HCT116 (cell line): ENCODE measurements at regions not wholly inside any gene's neighbourhood (a gene's known extent, or its start where the extent isn't known, plus 50 kb on each side); places are given as distances from the start of the nearest gene placed in this dataset.

Source experiments
- ATAC-seq: fragments of 200-7000 bp; cut with Tn5 transposase; 2 replicates; pipeline ENCODE4 v1.9.1; 2020; ENCODE audit warnings: mild to moderate bottlenecking, moderate library complexity
- BruUV-seq: library from RNA; stranded (reverse); fragments of 400-500 nt; replicated peaks from 2 replicates; lab custom pipeline; 2021; lab: Mats Ljungman, UMichigan
- CTCF ChIA-PET: fragments of 300-600 bp; sonication (Branson Sonifier 250); formaldehyde crosslinking; loops from one replicate; lab custom pipeline; 2021; ENCODE audit warnings: antibody characterized with exemption; lab: Charles Lee
- POLR2A ChIA-PET: fragments of 300-600, 350-600 bp; sonication (Branson Sonifier 250); formaldehyde crosslinking; loops from one replicate; lab custom pipeline; 2021; ENCODE audit warnings: antibody characterized with exemption; lab: Charles Lee
- RAD21 ChIA-PET, 2 experiments: fragments of 300-600 bp; sonication (Branson Sonifier 250); formaldehyde crosslinking; loops; one replicate each; lab custom pipeline; 2023; ENCODE audit warnings: low total read pairs in 2 of 2; ENCODE audit not compliant: uncharacterized antibody in 2 of 2, unreplicated experiment in 2 of 2, low non-redundant PET in 1 of 2; lab: Charles Lee
- DNase-seq: peaks from one replicate; pipeline ENCODE4 v3.0.0-alpha.2; 2010; ENCODE audit warnings: low read depth, low spot score
- H2AFZ ChIP-seq: fragments of 200-600 bp; shearing (Covaris generic), sonication (generic); 2 replicates; pipeline ENCODE4 v1.6.1; 2017; ENCODE audit warnings: low read depth, mixed run types, mixed read lengths, antibody characterized with exemption, low read length; ENCODE audit not compliant: poor library complexity, severe bottlenecking
- H3K27ac ChIP-seq: 2 replicates; pipeline ENCODE4 v1.5.1; 2012; ENCODE audit warnings: low read depth, low read length
- H3K27me3 ChIP-seq: fragments of 200-600 bp; sonication (generic); 2 replicates; pipeline ENCODE4 v1.6.1; 2016; ENCODE audit warnings: mixed run types, low read length, mixed read lengths; ENCODE audit not compliant: insufficient read depth
- H3K36me3 ChIP-seq, 2 experiments: fragments of 200-500 bp in 1 of 2; fragments of 200-600 bp in 1 of 2; sonication (Bioruptor generic) in 1 of 2; sonication (generic) in 1 of 2; 2 replicates each; pipeline versions ENCODE4 v1.5.1 to v1.6.1; 2014 to 2016; ENCODE audit warnings: low read length in 2 of 2, inconsistent platforms in 1 of 2, mixed read lengths in 1 of 2, mixed run types in 1 of 2; ENCODE audit not compliant: insufficient read depth in 2 of 2, control insufficient read depth in 1 of 2
- H3K4me1 ChIP-seq, 2 experiments: fragments of 200-600 bp in 1 of 2; sonication (generic) in 1 of 2; 2 replicates each; pipeline versions ENCODE4 v1.5.1 to v1.6.1; 2012 to 2017; ENCODE audit warnings: low read length in 2 of 2, inconsistent platforms in 1 of 2, mild to moderate bottlenecking in 1 of 2, mixed read lengths in 1 of 2, mixed run types in 1 of 2, moderate library complexity in 1 of 2; ENCODE audit not compliant: insufficient read depth in 2 of 2, control insufficient read depth in 1 of 2
- H3K4me2 ChIP-seq: fragments of 200-600 bp; sonication (generic); 2 replicates; pipeline ENCODE4 v1.6.1; 2017; ENCODE audit warnings: mixed run types, low read length, mixed read lengths
- H3K4me3 ChIP-seq, 2 experiments: fragments of 200-600 bp in 1 of 2; sonication (generic) in 1 of 2; replicated peaks in 1 of 2; 2 replicates each; pipeline ENCODE4 v1.5.1; 2011 to 2016; ENCODE audit warnings: low read length in 2 of 2, control low read depth in 1 of 2, low read depth in 1 of 2, mild to moderate bottlenecking in 1 of 2, mixed read lengths in 1 of 2, mixed run types in 1 of 2
- H3K79me2 ChIP-seq: fragments of 200-600 bp; sonication (generic); 2 replicates; pipeline ENCODE4 v1.6.1; 2017; ENCODE audit warnings: mild to moderate bottlenecking, mixed run types, low read length, moderate library complexity, mixed read lengths; ENCODE audit not compliant: insufficient read depth
- H3K9ac ChIP-seq: fragments of 200-600 bp; sonication (generic); 2 replicates; pipeline ENCODE4 v1.6.1; 2016; ENCODE audit warnings: low read length, mixed read lengths
- H3K9me2 ChIP-seq: fragments of 200-600 bp; sonication (generic), shearing (Covaris generic); 2 replicates; pipeline ENCODE4 v1.6.1; 2017; ENCODE audit warnings: mixed run types, mild to moderate bottlenecking, moderate library complexity; ENCODE audit not compliant: insufficient read depth
- H3K9me3 ChIP-seq, 2 experiments: fragments of 200-500 bp in 1 of 2; fragments of 200-600 bp in 1 of 2; sonication (Bioruptor generic) in 1 of 2; sonication (generic) in 1 of 2; 2 replicates each; pipeline ENCODE4 v1.6.1; 2014 to 2017; ENCODE audit warnings: low read length in 2 of 2, mixed read lengths in 2 of 2, inconsistent platforms in 1 of 2, low read depth in 1 of 2, mild to moderate bottlenecking in 1 of 2, mixed run types in 1 of 2, moderate library complexity in 1 of 2; ENCODE audit not compliant: control insufficient read depth in 1 of 2, insufficient read depth in 1 of 2
- H4K20me1 ChIP-seq: fragments of 200-600 bp; sonication (generic), shearing (Covaris generic); 2 replicates; pipeline ENCODE4 v1.6.1; 2017; ENCODE audit warnings: mixed run types, mild to moderate bottlenecking, moderate library complexity; ENCODE audit not compliant: insufficient read depth
- CEBPB ChIP-seq: IDR thresholded peaks from 2 replicates; pipeline ENCODE4 v1.6.1; 2012; ENCODE audit warnings: low read depth
- EGR1 ChIP-seq: IDR thresholded peaks from 2 replicates; pipeline ENCODE4 v1.6.1; 2012; ENCODE audit warnings: low read depth
- JUND ChIP-seq: IDR thresholded peaks from 2 replicates; pipeline ENCODE4 v1.6.1; 2012
- POLR2AphosphoS5 ChIP-seq: IDR thresholded peaks from 2 replicates; pipeline ENCODE4 v1.6.1; 2011; ENCODE audit warnings: mild to moderate bottlenecking, low read depth, low read length, moderate library complexity
- TCF7L2 ChIP-seq: IDR thresholded peaks from 2 replicates; pipeline ENCODE4 v1.7.0; 2011; ENCODE audit warnings: borderline replicate concordance, inconsistent platforms; ENCODE audit not compliant: insufficient read depth, insufficient read length; ENCODE audit errors: extremely low read depth
- ZNF274 ChIP-seq: fragments of 200-500 bp; sonication (Bioruptor generic); IDR thresholded peaks from 2 replicates; pipeline ENCODE4 v1.6.1; 2014; ENCODE audit warnings: mild to moderate bottlenecking, low read depth, low read length, inconsistent platforms
- intact Hi-C: fragments of 100-400 bp; cut with micrococcal nuclease; formaldehyde crosslinking; loops from 2 replicates; pipeline ENCODE4 v1.10.0; 2022
- TF ChIP-seq, protein P1 (sequence below): IDR thresholded peaks from 2 replicates; pipeline ENCODE4 v1.6.1; 2011; ENCODE audit warnings: mild to moderate bottlenecking, low read length, moderate library complexity; ENCODE audit not compliant: insufficient replicate concordance; ENCODE audit errors: extremely low read depth
- TF ChIP-seq, protein P2 (sequence below): IDR thresholded peaks from 2 replicates; pipeline ENCODE4 v1.6.1; 2012; ENCODE audit warnings: low read depth
- TF ChIP-seq, protein P3 (sequence below): IDR thresholded peaks from 2 replicates; pipeline ENCODE4 v1.6.1; 2012

DNA sequence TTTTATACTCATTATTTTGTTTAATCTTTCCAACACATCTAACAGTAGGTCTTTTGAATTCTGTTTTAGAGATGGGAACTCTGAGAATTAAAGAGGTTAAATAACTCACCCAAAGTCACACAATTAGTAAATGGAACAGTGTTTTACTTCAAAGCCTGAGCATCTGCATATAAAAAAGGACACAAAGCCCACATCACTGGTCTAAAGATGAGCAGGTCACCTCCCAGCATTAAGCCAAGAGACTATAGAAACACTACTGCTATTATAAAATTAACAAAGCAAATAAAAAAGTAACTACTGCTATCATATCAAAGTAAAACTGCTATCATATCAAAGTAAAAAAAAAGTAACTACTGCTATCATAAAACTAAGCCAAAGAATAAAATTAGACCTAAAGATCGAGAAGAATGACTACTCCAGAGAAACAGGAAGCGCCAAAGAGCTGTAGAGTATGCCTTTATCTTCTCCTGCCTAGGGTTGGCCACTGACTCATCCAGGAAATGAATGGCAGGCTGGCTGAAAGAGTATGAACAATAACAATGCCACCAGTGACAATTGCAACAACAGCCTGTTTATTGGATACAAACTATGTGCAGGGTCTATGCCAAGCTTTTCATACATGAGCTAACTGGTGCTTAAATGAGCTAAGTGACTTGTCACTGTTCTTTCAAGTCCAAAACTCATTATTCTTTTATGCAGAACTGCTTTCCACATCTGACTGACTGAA, 1153.0 kb upstream of the TENM4 start:
- Histone ChIP-seq H3K4me3 (no peak overlapping the region), H3K9ac (no peak overlapping the region), H4K20me1 (no peaks in the 10 kb centered on the region), H3K4me1 (no peaks in the 10 kb centered on the region), H3K27ac (no peak overlapping the region), H3K27me3 (no peaks in the 10 kb centered on the region), H3K79me2 (no peaks in the 10 kb centered on the region), H2AFZ (no peak overlapping the region), H3K9me3 (peaks cover 0 to 14% of the 10 kb centered on the region in 2 experiments; a peak in 2 of 4 replicates), H3K36me3 (no peaks in the 10 kb centered on the region), H3K4me2 (no peak overlapping the region), H3K9me2 (no peaks in the 10 kb centered on the region)
- no TSS peak for BruUV-seq
- ChIA-PET CTCF (no interaction called here), POLR2A (no interaction called here), RAD21 (no interaction called here)
- TF ChIP-seq POLR2AphosphoS5 (no peak), EGR1 (no peak), ZNF274 (no peak), JUND (no peak), TCF7L2 (no peak), CEBPB (no peak)
- TF ChIP-seq, protein P1, sequence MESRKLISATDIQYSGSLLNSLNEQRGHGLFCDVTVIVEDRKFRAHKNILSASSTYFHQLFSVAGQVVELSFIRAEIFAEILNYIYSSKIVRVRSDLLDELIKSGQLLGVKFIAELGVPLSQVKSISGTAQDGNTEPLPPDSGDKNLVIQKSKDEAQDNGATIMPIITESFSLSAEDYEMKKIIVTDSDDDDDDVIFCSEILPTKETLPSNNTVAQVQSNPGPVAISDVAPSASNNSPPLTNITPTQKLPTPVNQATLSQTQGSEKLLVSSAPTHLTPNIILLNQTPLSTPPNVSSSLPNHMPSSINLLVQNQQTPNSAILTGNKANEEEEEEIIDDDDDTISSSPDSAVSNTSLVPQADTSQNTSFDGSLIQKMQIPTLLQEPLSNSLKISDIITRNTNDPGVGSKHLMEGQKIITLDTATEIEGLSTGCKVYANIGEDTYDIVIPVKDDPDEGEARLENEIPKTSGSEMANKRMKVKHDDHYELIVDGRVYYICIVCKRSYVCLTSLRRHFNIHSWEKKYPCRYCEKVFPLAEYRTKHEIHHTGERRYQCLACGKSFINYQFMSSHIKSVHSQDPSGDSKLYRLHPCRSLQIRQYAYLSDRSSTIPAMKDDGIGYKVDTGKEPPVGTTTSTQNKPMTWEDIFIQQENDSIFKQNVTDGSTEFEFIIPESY, result no peak
- TF ChIP-seq, protein P2, sequence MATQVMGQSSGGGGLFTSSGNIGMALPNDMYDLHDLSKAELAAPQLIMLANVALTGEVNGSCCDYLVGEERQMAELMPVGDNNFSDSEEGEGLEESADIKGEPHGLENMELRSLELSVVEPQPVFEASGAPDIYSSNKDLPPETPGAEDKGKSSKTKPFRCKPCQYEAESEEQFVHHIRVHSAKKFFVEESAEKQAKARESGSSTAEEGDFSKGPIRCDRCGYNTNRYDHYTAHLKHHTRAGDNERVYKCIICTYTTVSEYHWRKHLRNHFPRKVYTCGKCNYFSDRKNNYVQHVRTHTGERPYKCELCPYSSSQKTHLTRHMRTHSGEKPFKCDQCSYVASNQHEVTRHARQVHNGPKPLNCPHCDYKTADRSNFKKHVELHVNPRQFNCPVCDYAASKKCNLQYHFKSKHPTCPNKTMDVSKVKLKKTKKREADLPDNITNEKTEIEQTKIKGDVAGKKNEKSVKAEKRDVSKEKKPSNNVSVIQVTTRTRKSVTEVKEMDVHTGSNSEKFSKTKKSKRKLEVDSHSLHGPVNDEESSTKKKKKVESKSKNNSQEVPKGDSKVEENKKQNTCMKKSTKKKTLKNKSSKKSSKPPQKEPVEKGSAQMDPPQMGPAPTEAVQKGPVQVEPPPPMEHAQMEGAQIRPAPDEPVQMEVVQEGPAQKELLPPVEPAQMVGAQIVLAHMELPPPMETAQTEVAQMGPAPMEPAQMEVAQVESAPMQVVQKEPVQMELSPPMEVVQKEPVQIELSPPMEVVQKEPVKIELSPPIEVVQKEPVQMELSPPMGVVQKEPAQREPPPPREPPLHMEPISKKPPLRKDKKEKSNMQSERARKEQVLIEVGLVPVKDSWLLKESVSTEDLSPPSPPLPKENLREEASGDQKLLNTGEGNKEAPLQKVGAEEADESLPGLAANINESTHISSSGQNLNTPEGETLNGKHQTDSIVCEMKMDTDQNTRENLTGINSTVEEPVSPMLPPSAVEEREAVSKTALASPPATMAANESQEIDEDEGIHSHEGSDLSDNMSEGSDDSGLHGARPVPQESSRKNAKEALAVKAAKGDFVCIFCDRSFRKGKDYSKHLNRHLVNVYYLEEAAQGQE, result no peak
- TF ChIP-seq, protein P3, sequence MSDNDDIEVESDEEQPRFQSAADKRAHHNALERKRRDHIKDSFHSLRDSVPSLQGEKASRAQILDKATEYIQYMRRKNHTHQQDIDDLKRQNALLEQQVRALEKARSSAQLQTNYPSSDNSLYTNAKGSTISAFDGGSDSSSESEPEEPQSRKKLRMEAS, result no peak
- DNase-seq (no peak), ATAC-seq (no peak)
- intact Hi-C loops, result no loop called here
